Brain microvascular endothelial cell (primary cell): ENCODE measurements at regions not wholly inside any gene's neighbourhood (a gene's known extent, or its start where the extent isn't known, plus 50 kb on each side); places are given as distances from the start of the nearest gene placed in this dataset.

ENCODE experiments used
- DNase-seq: peaks from one replicate; pipeline ENCODE4 v3.0.0-alpha.2; 2020
- H3K27ac ChIP-seq: fragments of 250-450 bp; sonication (Bioruptor Pico); 2 replicates; pipeline ENCODE4 v1.5.1; 2020; ENCODE audit warnings: mild to moderate bottlenecking, moderate library complexity
- H3K27me3 ChIP-seq: fragments of 250-450 bp; sonication (Bioruptor Pico); replicated peaks from 2 replicates; pipeline ENCODE4 v1.5.1; 2020; ENCODE audit warnings: mild to moderate bottlenecking
- H3K36me3 ChIP-seq: fragments of 250-450 bp; sonication (Bioruptor Pico); replicated peaks from 2 replicates; pipeline ENCODE4 v1.5.1; 2020; ENCODE audit warnings: mild to moderate bottlenecking
- H3K4me3 ChIP-seq: 2 replicates; pipeline ENCODE4 v1.5.1; 2011; ENCODE audit warnings: low read depth, mild to moderate bottlenecking, control low read depth, low read length, moderate library complexity
- CTCF ChIP-seq: IDR thresholded peaks from 2 replicates; pipeline ENCODE4 v1.5.1; 2011; ENCODE audit warnings: low read depth, mild to moderate bottlenecking, moderate library complexity, low read length, control low read depth, inconsistent platforms; ENCODE audit errors: missing control alignments
- in situ Hi-C: cut with HindIII; loops from 2 replicates; pipeline ENCODE4 v1.10.0; 2017; ENCODE audit warnings: low sequenced_read_pairs, low pct_ligation_motif_present

DNA sequence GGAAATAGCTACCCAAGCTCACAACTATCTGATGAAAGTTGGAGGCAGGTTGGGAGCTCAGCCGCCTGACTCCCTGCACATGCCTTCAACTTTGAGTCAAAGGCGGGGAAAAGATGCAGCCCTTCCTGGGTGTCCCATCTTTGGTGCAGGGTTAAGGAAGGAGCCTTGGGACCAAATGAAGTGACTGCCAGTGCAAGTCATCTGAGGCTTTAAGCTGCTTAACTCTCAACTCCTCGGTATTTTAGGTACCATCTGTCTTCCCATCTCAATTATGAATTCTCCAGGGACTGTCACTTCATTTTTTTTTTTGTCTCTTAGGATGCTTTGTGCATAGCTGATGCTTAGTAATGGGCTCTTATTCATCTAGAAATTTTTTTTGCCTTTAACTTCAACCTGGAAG, 408.8 kb upstream of the C2CD4B start:
- DNase-seq = no peak
- no peak overlapping the region for H3K27ac ChIP-seq
- H3K36me3 ChIP-seq = no peaks in the 10 kb centered on the region
- no peak for TF ChIP-seq CTCF
- in situ Hi-C loops = no loop called here
- H3K27me3 ChIP-seq = no peaks in the 10 kb centered on the region
- no peak overlapping the region for H3K4me3 ChIP-seq

GRCh38 chr15:62578546-62578945, 413.5 kb upstream of the C2CD4B start:
- in situ Hi-C loops = no loop called here
- no peak for DNase-seq
- no peak overlapping the region for H3K27ac ChIP-seq
- H3K36me3 ChIP-seq = no peaks in the 10 kb centered on the region
- no peak for TF ChIP-seq CTCF
- H3K4me3 ChIP-seq = no peak overlapping the region
- H3K27me3 ChIP-seq = no peaks in the 10 kb centered on the region

DNA sequence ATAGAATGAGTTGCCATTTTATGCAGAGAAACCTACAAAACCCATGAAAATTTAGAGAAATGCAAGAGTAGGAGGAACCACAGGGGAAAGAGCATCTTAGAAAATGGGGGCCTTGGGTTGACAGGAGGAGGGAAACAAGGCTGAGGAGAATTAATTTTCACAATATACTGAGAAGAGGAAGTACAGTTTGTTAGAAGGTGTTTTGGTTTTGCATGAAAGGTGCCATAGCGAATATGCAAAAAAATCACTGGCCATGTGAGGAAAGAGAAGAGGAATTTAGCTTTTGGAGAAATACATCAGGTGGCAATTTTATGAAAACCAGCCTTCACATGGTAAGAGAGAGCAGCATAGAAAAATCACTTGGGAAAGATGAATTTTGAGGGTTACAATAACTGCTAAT, 413.9 kb upstream of the C2CD4B start:
- in situ Hi-C loops = no loop called here
- no peak for TF ChIP-seq CTCF
- Histone ChIP-seq H3K27ac (no peak overlapping the region), H3K36me3 (no peaks in the 10 kb centered on the region), H3K27me3 (no peaks in the 10 kb centered on the region), H3K4me3 (no peak overlapping the region)
- DNase-seq = no peak

GRCh38 chr15:62579842-62580241, 414.8 kb upstream of the C2CD4B start:
- DNase-seq = no peak
- Histone ChIP-seq H3K36me3 (no peaks in the 10 kb centered on the region), H3K4me3 (no peak overlapping the region), H3K27me3 (no peaks in the 10 kb centered on the region), H3K27ac (no peak overlapping the region)
- in situ Hi-C loops = no loop called here
- TF ChIP-seq CTCF = no peak

GRCh38 chr15:62582580-62582979, 417.5 kb upstream of the C2CD4B start:
- in situ Hi-C loops = no loop called here
- Histone ChIP-seq H3K27ac (no peak overlapping the region), H3K27me3 (no peaks in the 10 kb centered on the region), H3K4me3 (no peak overlapping the region), H3K36me3 (no peaks in the 10 kb centered on the region)
- no peak for TF ChIP-seq CTCF
- no peak for DNase-seq
